ENCODE measurements at regions not wholly inside any gene's neighbourhood (a gene's known extent, or its start where the extent isn't known, plus 50 kb on each side); places are given as distances from the start of the nearest gene placed in this dataset.

- H3K27ac ChIP-seq (ENCODE audit: low read depth, low read length): peak overlapping the region; percentile 13; the same call in 1 of the 2 replicates
- peaks cover 50% of the 10 kb centered on the region for H3K4me1 ChIP-seq (ENCODE audit: control insufficient read depth, insufficient read depth, low read length, unreplicated experiment)
- no peaks in the 10 kb centered on the region for H3K79me2 ChIP-seq (ENCODE audit: control insufficient read depth, insufficient read depth, low read length, unreplicated experiment)
- H3K4me3 ChIP-seq (ENCODE audit: low read depth, low read length): no peak overlapping the region
- H2AFZ ChIP-seq (ENCODE audit: low read length, unreplicated experiment): no peak overlapping the region
- H3K36me3 ChIP-seq (ENCODE audit: insufficient read depth, low read length): peaks cover 3% of the 10 kb centered on the region; the same call in 1 of the 2 replicates
- H3K27me3 ChIP-seq (ENCODE audit: insufficient read depth, low read length): no peaks in the 10 kb centered on the region
These were observed 62.9 kb downstream of the MYEOV start for GRCh38 chr11:69356703-69357457.

GRCh38 chr11:69357458-69358397, 63.8 kb downstream of the MYEOV start:
- H2AFZ ChIP-seq (ENCODE audit: low read length, unreplicated experiment): no peak overlapping the region
- peaks cover 42% of the 10 kb centered on the region for H3K4me1 ChIP-seq (ENCODE audit: control insufficient read depth, insufficient read depth, low read length, unreplicated experiment)
- no peak overlapping the region for H3K27ac ChIP-seq (ENCODE audit: low read depth, low read length)
- no peaks in the 10 kb centered on the region for H3K79me2 ChIP-seq (ENCODE audit: control insufficient read depth, insufficient read depth, low read length, unreplicated experiment)
- H3K36me3 ChIP-seq (ENCODE audit: insufficient read depth, low read length): peaks cover 3% of the 10 kb centered on the region; the same call in 1 of the 2 replicates
- H3K4me3 ChIP-seq (ENCODE audit: low read depth, low read length): no peak overlapping the region
- H3K27me3 ChIP-seq (ENCODE audit: insufficient read depth, low read length): no peaks in the 10 kb centered on the region

GRCh38 chr11:69358398-69359020, 64.6 kb downstream of the MYEOV start:
- Histone ChIP-seq H3K4me3 (ENCODE audit: low read depth, low read length) (no peak overlapping the region), H3K79me2 (ENCODE audit: control insufficient read depth, insufficient read depth, low read length, unreplicated experiment) (no peaks in the 10 kb centered on the region), H3K27me3 (ENCODE audit: insufficient read depth, low read length) (no peaks in the 10 kb centered on the region), H3K4me1 (ENCODE audit: control insufficient read depth, insufficient read depth, low read length, unreplicated experiment) (peaks cover 34% of the 10 kb centered on the region), H2AFZ (ENCODE audit: low read length, unreplicated experiment) (no peak overlapping the region), H3K36me3 (ENCODE audit: insufficient read depth, low read length) (peaks cover 3% of the 10 kb centered on the region; the same call in 1 of the 2 replicates), H3K27ac (ENCODE audit: low read depth, low read length) (no peak overlapping the region)

GRCh38 chr11:69359735-69360480, 66.0 kb downstream of the MYEOV start:
- H3K4me1 ChIP-seq (ENCODE audit: control insufficient read depth, insufficient read depth, low read length, unreplicated experiment): peaks cover 31% of the 10 kb centered on the region
- no peaks in the 10 kb centered on the region for H3K27me3 ChIP-seq (ENCODE audit: insufficient read depth, low read length)
- peaks cover 3% of the 10 kb centered on the region; the same call in 1 of the 2 replicates for H3K36me3 ChIP-seq (ENCODE audit: insufficient read depth, low read length)
- no peak overlapping the region for H3K4me3 ChIP-seq (ENCODE audit: low read depth, low read length)
- peak overlapping the region; percentile 60 for H3K27ac ChIP-seq (ENCODE audit: low read depth, low read length)
- no peak overlapping the region for H2AFZ ChIP-seq (ENCODE audit: low read length, unreplicated experiment)
- H3K79me2 ChIP-seq (ENCODE audit: control insufficient read depth, insufficient read depth, low read length, unreplicated experiment): no peaks in the 10 kb centered on the region

- H3K4me1 ChIP-seq (ENCODE audit: control insufficient read depth, insufficient read depth, low read length, unreplicated experiment): peaks cover 35% of the 10 kb centered on the region
- H3K79me2 ChIP-seq (ENCODE audit: control insufficient read depth, insufficient read depth, low read length, unreplicated experiment): no peaks in the 10 kb centered on the region
- H3K27me3 ChIP-seq (ENCODE audit: insufficient read depth, low read length): no peaks in the 10 kb centered on the region
- H3K36me3 ChIP-seq (ENCODE audit: insufficient read depth, low read length): peaks cover 3% of the 10 kb centered on the region; the same call in 1 of the 2 replicates
- no peak overlapping the region for H2AFZ ChIP-seq (ENCODE audit: low read length, unreplicated experiment)
- no peak overlapping the region for H3K4me3 ChIP-seq (ENCODE audit: low read depth, low read length)
- peak overlapping the region; percentile 60 for H3K27ac ChIP-seq (ENCODE audit: low read depth, low read length)
These were observed 66.7 kb downstream of the MYEOV start for GRCh38 chr11:69360606-69361005.

- Histone ChIP-seq H3K36me3 (ENCODE audit: insufficient read depth, low read length) (peaks cover 3% of the 10 kb centered on the region; the same call in 1 of the 2 replicates), H2AFZ (ENCODE audit: low read length, unreplicated experiment) (no peak overlapping the region), H3K27ac (ENCODE audit: low read depth, low read length) (peak overlapping the region; percentile 60; the same call in 1 of the 2 replicates), H3K79me2 (ENCODE audit: control insufficient read depth, insufficient read depth, low read length, unreplicated experiment) (no peaks in the 10 kb centered on the region), H3K27me3 (ENCODE audit: insufficient read depth, low read length) (no peaks in the 10 kb centered on the region), H3K4me1 (ENCODE audit: control insufficient read depth, insufficient read depth, low read length, unreplicated experiment) (peaks cover 35% of the 10 kb centered on the region), H3K4me3 (ENCODE audit: low read depth, low read length) (no peak overlapping the region)
These were observed 67.1 kb downstream of the MYEOV start for GRCh38 chr11:69361048-69361447.

GRCh38 chr11:69361466-69361865, 67.5 kb downstream of the MYEOV start:
- Histone ChIP-seq H2AFZ (ENCODE audit: low read length, unreplicated experiment) (no peak overlapping the region), H3K4me3 (ENCODE audit: low read depth, low read length) (no peak overlapping the region)

GRCh38 chr11:69362315-69362714, 68.4 kb downstream of the MYEOV start:
- Histone ChIP-seq H3K4me3 (ENCODE audit: low read depth, low read length) (no peak overlapping the region), H3K27me3 (ENCODE audit: insufficient read depth, low read length) (no peaks in the 10 kb centered on the region), H3K36me3 (ENCODE audit: insufficient read depth, low read length) (peaks cover 3% of the 10 kb centered on the region; the same call in 1 of the 2 replicates), H3K4me1 (ENCODE audit: control insufficient read depth, insufficient read depth, low read length, unreplicated experiment) (peaks cover 26% of the 10 kb centered on the region), H3K79me2 (ENCODE audit: control insufficient read depth, insufficient read depth, low read length, unreplicated experiment) (no peaks in the 10 kb centered on the region), H3K27ac (ENCODE audit: low read depth, low read length) (no peak overlapping the region), H2AFZ (ENCODE audit: low read length, unreplicated experiment) (no peak overlapping the region)

More at GRCh38 chr11:69361466-69361865, 67.5 kb downstream of the MYEOV start:
- no peaks in the 10 kb centered on the region for H3K79me2 ChIP-seq (ENCODE audit: control insufficient read depth, insufficient read depth, low read length, unreplicated experiment)
- H3K36me3 ChIP-seq (ENCODE audit: insufficient read depth, low read length): peaks cover 3% of the 10 kb centered on the region; the same call in 1 of the 2 replicates
- no peak overlapping the region for H3K27ac ChIP-seq (ENCODE audit: low read depth, low read length)
- peaks cover 32% of the 10 kb centered on the region for H3K4me1 ChIP-seq (ENCODE audit: control insufficient read depth, insufficient read depth, low read length, unreplicated experiment)
- no peaks in the 10 kb centered on the region for H3K27me3 ChIP-seq (ENCODE audit: insufficient read depth, low read length)

- no peaks in the 10 kb centered on the region for H3K79me2 ChIP-seq (ENCODE audit: control insufficient read depth, insufficient read depth, low read length, unreplicated experiment)
- H3K27ac ChIP-seq (ENCODE audit: low read depth, low read length): peak overlapping the region; percentile 45
- peak overlapping the region; percentile 42 for H2AFZ ChIP-seq (ENCODE audit: low read length, unreplicated experiment)
- 0 out of 2 replicates have a peak, but pooled peaks cover 4% of the 10 kb centered on the region for H3K36me3 ChIP-seq (ENCODE audit: insufficient read depth, low read length)
- no peaks in the 10 kb centered on the region for H3K27me3 ChIP-seq (ENCODE audit: insufficient read depth, low read length)
- H3K4me3 ChIP-seq (ENCODE audit: low read depth, low read length): no peak overlapping the region
- peaks cover 28% of the 10 kb centered on the region for H3K4me1 ChIP-seq (ENCODE audit: control insufficient read depth, insufficient read depth, low read length, unreplicated experiment)
These were observed 71.0 kb downstream of the MYEOV start for GRCh38 chr11:69364921-69365320.

All from ACC112 (cell line).